GM19240 (cell line): ENCODE measurements at regions not wholly inside any gene's neighbourhood (a gene's known extent, or its start where the extent isn't known, plus 50 kb on each side); places are given as distances from the start of the nearest gene placed in this dataset.

Experiments used
- DNase-seq: peaks from one replicate; pipeline ENCODE4 v3.0.0; 2011; ENCODE audit warnings: low spot score; ENCODE audit not compliant: insufficient read length

DNA sequence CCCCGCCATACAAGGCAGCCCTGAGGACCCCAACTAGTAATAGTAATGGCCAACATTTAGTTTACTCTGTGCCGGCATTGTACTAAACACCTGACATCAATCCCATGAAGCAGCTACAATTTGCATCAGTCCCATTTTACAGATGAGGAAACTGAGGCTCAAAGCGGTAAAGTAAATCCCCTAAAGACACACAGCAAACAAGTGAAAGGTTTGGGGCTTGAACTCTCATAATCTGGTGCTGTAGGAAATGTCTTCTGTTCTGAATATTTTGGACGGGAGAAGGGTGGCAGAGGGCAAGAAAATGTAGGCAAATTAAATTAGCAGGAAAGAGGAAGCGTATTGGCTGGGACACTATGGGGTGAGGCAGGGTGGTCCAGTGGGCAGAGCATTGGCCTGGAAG is 160.3 kb upstream of the SYT13 start:
- no peak for DNase-seq

DNA sequence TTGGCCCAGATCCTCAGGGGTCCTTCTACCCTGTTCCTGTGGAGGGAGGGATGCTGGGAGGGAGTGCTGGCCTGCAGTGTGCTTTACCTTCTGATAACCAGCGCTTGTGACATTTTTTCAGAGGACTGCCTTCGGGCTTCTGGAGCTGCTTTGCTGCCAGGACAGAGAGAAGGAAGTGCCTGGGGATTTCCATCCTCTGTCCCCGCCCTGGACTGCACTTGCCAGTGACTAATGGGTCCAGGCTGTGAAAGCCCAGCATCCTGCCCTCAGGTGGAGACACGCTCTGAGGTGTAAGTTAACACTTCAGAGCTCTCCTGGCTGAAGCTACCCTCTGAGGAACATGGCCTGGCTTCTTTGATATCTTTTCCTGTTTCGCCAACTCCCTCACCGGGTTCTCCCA is 158.7 kb upstream of the SYT13 start:
- no peak for DNase-seq

DNA sequence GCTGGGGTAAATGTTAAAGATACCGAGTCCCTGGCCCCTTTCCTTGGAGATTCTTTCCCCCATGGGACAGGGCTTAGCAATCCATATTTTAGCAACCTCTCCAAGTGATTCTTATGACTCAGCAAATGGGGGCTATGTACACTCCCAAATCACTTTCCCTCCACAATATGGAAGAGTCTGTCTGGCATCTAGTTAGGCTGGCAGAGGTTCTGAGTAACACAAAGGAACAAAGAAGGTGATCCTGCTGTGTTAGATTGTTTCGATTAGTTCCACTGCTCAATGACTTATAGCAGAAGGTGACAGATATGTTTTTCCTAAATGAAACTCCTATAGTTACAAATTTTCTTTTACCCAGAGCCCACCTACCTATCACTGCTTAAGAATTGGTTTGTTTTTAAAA is 154.0 kb upstream of the SYT13 start:
- no peak for DNase-seq

DNA sequence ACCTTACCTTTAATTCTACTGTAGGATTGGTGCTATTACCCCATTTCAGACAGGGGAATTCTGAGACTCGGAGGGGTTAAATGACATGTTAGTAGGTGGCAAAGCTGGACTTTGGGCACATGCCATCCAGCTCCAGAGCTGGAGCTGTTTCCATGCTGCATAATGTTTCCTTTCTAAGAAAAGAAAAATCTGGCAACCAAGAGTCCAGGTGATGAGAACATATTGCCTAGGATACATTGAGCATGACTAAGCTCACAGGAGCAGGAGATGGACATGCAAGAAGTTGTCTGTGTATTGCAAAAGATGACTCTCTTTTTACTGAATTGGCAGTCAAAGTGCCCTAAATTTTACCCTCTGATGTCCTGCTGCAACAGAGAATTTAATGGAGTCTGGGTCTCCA is 150.8 kb upstream of the SYT13 start:
- DNase-seq: no peak

DNA sequence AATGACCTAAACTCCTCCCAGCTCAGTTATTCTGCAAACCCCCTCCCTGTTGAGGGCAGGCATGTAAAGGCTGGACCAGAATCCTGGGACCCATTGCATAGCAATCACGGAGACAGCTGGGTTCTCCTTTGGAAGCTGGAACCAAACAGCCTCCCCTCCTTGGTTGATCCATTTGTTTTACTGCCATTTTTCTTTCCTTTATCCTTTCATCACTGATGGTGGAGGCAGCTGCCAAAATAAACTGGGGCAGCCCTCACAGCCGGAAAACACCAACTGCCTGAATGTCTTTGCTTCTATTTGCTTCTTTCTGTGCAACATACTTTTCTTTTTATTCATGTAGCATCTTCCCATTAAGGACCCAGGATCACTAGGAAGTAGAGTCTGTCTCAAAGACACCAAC is 150.0 kb upstream of the SYT13 start:
- no peak for DNase-seq

DNA sequence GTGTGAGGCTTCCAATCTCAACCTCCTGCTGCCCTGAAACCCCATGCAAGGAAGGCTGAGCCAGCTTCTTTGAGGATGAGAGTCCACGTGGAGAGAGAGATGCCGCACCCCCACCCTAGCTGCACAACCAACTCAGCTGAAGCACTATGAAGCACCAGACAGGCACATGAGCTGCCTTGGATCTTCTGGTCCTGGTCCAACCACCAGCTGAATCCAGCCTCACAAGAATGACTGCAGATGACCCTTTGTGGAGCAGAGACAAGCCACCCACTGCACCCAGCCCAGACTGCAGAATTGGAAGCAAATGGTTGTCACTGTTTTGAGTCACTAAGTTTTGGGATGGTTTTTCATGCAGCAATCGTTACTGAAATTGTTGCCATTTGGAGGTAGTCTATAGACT is 149.6 kb upstream of the SYT13 start:
- no peak for DNase-seq

DNA sequence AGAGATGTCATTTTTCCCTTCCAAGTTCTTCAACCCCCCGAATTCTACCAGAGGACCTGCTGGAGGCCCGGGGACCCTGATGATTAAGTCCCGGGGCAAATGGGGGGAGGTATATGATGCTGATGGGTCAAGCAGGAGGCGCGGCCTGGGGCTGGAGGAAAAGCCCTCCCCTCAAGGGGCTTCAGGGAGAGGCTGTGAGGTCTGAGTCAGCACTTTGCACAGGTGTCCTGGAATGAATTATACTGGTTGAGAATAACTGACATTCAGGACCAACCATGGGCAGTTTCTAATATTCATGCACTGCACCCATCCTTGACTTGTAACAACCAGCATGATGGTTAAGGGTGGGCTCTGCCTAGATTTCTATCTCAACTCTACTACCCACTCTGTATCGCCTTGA is 146.8 kb upstream of the SYT13 start:
- no peak for DNase-seq

DNA sequence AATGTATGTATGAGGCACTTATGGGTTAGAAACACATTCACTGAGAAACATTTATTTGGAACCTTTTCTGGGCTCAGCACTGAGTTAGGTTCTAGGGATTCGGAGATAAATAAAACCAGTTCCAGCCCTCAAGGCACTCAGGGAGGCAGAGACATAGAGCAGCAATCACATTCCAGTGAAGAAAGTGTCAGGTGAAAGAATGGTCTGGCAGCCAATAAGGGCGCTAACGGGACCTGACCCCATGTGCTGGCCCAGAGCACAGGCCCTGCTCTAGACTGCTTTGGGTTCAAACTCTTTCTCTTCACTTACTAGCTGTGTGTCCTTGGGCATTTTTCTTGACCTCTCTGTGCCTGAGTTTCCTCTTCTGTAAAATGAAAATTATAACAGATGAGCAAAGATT is 146.0 kb upstream of the SYT13 start:
- DNase-seq: no peak

DNA sequence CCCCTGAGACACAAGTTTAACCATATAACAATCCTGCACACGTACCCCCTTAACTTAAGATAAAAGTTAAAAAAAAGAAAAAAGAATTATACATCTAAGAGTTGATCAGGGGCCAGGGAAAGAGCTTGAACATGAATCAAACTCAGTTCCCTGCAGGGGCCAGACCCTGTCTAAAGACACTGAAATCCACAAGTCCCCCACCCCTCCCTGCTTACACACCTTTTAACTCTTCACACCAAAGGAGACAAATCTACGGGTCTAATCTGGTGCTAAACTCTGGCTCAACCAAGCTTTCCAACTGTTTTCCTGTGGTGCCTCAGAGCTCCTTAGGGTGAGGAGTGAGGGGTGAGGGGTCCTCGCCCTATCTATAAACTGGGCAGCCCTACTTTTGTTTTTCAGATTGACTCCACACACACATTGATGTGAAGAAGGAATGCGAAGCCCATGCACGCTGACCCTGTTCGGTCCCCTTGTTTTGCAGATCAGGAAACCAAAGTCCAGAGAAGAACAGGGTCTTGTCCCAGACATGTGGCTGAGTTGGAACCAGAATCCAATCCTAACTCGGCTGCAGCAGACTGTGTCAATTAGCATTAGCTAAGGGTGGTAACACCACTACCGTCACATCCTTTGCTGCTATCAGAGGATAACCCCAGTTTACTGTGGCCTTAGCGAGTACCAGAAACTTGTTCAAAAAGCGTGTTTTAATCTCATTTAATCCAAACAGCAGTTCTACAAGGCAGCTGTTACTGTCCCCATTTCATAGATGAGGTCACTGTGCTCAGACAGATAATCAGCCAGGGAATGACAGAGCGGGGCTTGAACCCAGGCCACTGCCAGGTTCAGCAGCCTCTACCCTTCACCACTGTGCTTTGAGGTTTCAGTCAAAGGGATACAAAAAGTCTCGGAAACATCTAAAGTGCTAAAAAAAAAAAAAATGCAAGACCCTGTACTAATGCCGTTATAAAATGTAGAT is 145.2 kb upstream of the SYT13 start:
- DNase-seq: no peak

DNA sequence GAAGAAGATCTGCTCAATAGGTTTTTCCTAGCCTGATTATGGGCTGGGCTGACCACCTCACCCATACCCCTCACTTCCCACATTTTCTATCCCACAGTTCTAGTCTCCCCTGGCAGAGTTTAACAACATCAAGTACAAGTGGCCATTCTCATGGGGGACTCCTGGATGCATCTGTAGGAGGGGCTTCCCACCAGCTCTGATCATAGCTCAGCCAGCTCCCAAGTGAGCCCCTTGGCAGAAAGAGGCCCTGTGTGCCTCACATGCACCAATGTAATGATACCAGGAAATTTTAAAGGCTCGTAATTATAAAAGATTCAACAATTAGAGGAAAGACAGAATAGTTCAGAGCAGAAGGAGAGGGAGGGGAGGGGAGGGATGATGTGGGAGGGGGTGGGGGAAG is 144.2 kb upstream of the SYT13 start:
- no peak for DNase-seq

DNA sequence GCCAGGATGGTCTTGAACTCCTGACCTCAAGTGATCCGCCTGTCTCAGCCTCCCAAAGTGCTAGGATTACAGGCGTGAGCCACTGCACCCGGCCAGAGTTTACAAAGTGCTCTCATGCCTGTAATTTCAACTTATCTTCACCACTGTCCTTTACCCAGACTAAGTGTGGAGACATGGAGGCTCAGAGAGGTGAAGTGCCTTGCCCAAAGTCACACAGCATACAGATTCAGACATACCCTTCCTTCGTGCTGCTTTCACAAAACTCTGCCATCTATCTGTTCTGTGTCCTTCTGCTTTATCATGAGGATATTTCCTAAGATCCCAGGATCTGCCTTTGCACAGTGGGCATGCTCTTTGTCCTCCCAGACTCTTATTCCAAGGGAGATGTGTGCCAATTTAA is 143.6 kb upstream of the SYT13 start:
- no peak for DNase-seq

DNA sequence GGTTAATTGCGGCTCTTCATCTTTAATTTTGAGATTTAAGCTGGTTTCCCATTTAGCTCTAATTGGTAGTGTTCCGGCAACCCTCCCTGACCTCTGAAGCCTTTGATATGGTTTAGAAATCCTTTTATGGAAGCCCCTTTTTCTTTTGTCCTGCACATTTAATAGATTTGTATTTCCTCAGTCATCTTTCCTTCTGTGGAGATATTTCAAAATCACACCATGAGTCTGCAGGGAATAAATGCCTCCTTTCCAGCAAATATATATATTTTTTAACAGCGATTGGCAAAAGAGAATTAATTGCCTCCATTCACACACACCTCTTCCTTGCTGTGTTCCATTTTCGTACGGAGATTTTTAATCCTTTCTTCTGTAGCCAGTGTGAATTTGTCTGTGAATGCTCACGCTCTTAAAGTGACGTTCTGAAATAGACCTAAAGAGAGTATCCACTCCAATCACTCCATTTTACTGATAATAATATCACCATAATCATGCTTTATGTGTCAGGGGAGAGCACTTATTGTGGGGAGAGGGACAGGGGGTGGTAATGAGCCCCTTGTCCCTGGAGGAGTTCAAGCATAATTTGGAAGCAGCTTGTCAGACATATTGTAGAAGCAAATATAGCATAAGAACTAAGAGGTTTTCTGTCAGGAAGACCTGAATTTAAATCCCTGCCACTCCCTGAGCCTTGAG is 142.5 kb upstream of the SYT13 start:
- DNase-seq: no peak

DNA sequence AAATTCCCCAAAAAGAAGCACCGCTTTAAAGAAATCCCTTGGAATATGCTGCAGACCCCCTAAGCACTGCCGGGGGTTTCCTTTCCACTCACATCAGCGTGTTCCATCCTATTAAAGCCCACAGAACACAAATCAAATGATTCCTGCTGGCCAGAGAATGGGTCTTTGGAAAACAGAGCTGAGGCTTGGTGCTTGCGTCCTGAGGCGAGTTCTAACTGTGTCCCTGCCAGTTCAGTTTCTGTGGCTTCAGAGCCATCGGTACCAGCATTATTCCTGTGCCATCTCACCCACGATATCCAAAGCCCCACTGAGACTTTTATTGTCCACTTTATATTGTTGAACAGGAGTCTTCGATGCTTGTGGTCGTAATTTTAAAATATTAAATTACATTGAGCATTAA is 142.0 kb upstream of the SYT13 start:
- no peak for DNase-seq

DNA sequence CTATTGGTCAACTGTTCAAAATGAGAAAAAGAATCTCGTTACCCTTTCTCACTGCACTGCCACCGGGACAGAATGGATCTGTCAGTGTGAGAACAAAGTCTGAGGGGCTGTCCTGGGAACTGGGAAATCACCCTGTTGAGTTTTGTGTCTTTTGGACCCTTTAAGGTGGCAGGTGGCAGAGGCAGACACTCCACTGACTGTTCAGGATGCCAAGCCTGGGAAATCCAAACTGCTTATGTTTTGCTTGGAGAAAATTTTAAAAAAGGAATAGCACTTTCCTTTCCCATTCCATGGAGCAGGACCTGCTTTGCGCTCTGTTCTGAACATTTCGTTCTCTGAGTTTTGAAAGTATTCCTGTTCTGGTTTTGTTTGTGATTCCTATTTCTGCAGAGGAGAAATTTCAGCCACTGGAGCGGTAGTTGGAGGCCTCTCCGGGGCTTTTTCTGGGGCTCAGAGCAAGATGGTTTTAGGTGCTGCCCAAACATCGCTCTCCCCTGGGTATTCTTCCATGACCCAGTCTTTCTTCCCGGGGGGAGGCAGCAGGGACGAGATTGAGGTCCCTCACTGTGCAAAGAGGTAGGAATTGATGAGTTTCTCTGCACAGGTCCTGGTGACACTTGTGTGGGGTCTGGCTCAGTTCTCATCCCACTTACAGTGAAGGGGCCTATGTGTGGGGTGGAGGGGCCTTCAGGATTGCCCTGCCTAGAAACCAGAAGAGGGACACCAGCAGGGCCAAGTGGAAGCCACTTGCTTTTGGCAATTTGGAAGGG is 138.5 kb upstream of the SYT13 start:
- no peak for DNase-seq

DNA sequence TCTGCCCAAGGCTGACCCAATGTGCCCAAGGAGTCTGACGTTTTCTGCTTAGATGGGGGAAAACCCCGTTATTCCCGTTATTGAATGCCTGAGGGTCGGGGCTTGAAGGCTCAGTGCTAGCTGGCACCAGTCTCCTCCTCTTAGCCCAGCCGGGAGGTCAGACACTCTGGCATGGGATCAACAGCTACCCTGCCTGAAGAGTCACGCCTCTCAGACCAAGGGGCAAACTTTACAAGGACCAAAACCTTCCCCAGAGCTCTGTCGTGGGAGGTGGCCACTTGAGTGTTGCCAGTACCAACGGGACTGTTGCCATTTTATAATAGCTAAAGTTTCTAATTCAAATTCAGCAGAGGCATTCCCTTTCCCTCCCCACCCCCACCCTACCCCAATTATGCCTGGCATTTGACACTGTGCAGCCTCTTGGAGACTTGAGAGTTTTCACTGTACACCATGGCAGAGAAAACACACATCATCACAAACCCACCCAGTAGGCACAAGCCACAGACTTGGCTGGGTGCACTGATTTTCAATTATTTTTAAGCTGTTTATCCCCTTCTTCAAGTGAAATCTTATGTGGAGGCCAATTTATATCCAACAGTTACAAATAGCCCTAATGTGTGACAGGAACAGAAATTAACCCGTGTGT is 137.5 kb upstream of the SYT13 start:
- no peak for DNase-seq

DNA sequence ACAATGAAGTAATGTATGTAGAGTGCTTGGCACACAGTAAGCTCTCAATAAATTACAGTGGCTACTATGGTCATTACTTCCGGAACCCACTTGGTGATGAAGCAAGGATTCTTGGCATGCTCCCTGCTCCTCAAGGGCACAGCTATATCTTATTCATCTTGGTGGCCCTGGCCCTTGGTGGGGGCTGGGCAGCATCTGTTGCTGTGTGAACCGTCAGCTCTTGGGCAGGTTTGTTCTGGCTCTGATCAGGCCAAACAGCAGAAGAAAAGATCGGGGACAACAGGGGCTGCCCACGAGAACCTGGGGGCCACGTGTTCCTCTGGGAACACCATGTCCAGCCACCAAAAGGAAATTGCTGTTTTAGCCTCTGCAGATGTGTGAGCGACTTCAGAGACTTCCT is 136.9 kb upstream of the SYT13 start:
- no peak for DNase-seq

DNA sequence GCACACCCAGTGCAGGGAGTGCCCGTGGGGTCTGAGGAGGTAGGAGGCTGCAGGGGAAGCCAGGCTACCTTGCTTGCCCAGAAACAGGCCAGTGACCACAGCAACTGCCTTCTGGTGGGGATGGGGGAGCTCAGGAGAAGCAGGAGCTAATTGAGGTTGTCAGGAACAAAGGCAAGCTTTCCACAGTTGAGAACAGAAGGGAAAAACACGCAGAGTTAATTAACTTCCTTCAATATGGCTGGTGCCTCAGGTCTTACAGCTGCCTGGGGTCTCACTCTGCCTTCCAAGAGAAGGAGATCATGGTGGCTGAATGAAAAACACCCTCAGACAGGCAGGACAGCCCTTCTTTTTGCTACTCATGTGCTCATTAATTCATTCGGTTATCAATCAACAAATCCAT is 127.9 kb upstream of the SYT13 start:
- DNase-seq: no peak

DNA sequence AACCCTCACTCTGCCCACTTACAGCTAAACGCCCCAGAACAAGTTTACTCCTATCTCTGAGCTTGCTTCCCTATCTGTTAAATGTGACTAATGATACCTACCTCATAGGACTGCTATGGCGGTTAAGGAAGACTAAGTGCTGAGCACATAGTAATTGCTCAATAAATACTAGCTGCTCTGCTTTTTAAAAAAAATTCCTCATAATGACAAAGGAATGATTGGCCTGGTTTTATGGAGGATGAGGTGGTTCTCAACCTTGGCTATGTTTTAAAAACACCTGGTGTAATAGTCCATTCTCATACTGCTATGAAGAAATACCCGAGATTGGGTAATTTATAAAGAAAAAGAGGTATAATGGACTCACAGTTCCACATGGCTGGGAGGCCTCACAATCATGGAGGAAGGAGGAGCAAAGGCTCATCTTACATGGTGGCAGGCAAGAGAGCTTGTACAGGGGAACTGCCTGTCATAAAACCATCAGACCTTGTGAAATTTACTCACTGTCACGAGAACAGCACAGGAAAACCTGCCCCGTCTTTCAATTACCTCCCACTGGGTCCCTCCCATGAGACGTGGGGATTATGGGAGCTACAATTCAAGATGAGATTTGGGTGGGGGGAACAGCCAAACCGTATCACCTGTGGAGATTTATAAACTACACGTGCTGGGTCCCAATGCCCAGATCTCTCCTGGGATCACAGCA is 127.2 kb upstream of the SYT13 start:
- no peak for DNase-seq

DNA sequence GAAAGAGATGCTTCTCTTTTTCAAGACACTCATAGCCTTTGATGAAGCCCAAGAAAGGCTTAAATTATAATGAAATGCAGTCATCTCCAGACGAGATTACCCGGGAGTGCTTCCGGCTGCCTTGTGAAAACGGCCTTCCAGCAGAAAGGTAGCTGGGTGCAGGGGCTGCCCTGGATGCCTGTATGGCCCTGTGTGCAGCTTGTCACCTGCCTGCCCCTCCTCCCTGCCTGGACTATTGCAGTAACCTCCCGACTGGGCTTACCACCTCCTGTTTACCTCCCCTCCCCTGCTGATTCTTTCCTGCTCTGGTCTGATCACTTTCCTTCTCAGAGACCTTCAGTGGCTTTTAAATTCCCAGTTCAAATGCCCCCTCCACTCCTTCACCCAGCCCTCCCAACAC is 126.4 kb upstream of the SYT13 start:
- DNase-seq: no peak

DNA sequence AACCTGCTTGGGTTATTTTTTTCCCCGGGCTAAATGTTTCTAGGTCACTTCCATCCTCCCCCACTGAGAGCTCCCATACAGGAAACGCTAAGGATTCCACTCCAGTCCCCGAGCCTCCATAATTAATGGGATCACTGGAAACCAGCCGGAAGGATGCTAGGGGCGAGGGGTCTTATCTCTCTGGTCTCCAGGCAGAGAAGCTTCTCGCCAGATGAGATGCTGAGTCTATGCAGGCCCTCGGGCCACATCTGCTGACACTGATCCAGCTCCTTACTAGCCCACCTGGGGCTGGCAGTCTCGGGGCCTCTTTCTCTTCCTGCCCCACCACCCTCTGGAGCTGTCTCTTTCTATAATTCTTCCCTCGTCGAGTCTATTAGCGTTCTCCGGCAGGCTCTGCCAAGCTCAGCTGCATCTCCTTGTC is 125.9 kb upstream of the SYT13 start:
- DNase-seq: no peak
